ENCODE measurements at regions not wholly inside any gene's neighbourhood (a gene's known extent, or its start where the extent isn't known, plus 50 kb on each side); places are given as distances from the start of the nearest gene placed in this dataset.
"Not testable (repeated sequence)": the region's sequence is repeated elsewhere in the genome, so short reads cannot be mapped to it uniquely, and the experiment has no call there.

DNA sequence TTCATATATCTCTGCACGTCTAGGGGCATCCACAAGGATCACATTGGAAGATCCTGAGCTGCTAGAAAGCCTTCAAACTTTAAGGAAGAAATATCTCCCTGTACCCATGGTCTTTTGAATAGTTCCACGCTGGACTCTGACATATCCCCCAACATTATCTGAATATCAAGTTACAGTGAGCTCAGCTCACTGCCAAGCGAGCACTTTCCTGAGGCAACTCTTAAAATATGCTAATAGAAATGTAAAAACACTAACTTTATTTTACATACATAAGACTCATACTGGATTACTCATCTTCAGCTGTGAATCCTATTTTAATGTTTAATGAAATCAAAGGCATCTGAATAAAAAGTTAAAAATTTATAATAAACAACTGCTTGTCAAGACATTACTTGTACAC, 420.2 kb upstream of the CCDC54 start:
- no peak overlapping the region for H3K27ac ChIP-seq
- TF ChIP-seq, protein P1, sequence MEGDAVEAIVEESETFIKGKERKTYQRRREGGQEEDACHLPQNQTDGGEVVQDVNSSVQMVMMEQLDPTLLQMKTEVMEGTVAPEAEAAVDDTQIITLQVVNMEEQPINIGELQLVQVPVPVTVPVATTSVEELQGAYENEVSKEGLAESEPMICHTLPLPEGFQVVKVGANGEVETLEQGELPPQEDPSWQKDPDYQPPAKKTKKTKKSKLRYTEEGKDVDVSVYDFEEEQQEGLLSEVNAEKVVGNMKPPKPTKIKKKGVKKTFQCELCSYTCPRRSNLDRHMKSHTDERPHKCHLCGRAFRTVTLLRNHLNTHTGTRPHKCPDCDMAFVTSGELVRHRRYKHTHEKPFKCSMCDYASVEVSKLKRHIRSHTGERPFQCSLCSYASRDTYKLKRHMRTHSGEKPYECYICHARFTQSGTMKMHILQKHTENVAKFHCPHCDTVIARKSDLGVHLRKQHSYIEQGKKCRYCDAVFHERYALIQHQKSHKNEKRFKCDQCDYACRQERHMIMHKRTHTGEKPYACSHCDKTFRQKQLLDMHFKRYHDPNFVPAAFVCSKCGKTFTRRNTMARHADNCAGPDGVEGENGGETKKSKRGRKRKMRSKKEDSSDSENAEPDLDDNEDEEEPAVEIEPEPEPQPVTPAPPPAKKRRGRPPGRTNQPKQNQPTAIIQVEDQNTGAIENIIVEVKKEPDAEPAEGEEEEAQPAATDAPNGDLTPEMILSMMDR (IDR thresholded peaks at IDR 0.05): no peak
- no peak for TF ChIP-seq ZFX (IDR thresholded peaks at IDR 0.05; ENCODE audit: borderline replicate concordance)

DNA sequence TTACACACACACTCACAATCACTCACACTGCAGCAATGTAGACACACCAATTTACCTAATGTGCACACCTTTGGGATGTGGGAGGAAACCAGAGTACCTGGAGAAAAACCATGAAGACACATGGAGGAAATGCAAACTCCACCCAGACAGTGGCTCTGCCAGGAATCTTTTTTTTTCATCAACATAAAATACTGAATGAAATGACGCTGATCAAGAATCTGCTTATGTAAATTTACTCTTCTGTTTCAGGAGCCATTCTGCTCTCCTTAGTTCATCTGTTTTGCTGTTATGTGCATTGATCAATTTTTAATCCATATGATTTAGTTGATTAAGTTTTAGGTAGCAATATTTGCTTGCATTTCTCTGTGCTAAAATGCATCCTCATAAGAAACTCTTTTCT, 414.2 kb upstream of the CCDC54 start:
- TF ChIP-seq, protein P1 (IDR thresholded peaks at IDR 0.05): no peak
- no peak for TF ChIP-seq ZFX (IDR thresholded peaks at IDR 0.05; ENCODE audit: borderline replicate concordance)
- H3K27ac ChIP-seq: peak overlapping the region; percentile 70

DNA sequence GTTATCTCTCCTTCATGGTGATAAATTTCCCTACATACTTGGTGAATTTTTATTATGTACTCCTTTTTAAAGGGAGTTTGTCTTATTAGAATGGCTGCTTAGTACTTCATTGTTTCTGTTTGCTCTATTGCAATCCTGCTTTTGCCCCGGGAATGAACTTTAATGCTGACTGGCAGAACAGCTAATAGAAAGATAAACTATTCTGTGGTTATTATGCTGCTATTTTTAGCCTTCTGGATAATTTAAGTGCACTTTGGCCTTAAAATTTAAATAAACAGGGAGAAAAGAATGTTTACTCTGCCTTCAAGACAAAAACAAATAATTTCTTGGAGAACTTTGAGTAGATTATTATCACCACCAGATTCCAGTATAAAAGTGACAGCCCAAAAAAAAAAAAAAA, 413.8 kb upstream of the CCDC54 start:
- H3K27ac ChIP-seq: peak overlapping the region; percentile 70
- TF ChIP-seq, protein P1 (IDR thresholded peaks at IDR 0.05): no peak
- TF ChIP-seq ZFX (IDR thresholded peaks at IDR 0.05; ENCODE audit: borderline replicate concordance): no peak

DNA sequence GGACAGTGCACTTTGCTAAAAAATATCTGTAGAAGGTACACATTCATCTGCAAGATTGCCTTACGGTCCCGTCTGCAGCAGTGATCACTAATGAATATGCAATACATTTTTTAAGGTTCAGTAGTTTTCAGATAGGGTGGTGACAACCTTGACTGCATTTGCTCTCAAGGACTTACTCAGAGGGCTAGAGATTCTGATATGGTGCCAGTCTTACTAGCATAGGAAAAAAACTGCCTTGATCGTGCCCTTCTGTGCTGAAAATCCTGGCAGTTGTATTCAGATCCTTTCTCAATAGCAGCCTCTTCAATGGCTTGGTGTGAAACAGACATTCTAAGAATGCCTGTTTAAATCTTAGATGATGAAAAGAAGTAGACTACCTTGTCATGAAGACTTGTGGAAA, 411.9 kb upstream of the CCDC54 start:
- TF ChIP-seq, protein P1 (IDR thresholded peaks at IDR 0.05): no peak
- no peak for TF ChIP-seq ZFX (IDR thresholded peaks at IDR 0.05; ENCODE audit: borderline replicate concordance)
- no peak overlapping the region for H3K27ac ChIP-seq

DNA sequence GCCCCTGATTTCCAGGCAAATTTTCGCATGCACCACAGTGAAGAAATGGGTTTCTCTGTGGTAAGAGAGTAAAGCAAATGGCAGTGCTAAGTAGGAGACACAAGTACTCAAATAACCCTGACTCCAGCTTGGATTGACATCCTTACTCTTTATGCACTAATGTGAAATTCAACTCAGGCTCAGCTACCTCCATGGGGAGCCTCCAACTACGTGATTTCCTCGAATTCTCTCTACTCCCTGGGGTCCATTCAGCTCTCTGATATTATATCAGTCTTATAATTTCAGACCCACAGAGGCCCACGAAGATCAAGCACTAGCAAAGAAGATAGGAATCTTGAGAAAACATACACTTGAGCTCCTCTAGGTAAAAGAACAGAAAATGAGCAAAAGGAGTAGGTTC, 407.6 kb upstream of the CCDC54 start:
- no peak overlapping the region for H3K27ac ChIP-seq
- TF ChIP-seq ZFX (IDR thresholded peaks at IDR 0.05; ENCODE audit: borderline replicate concordance): no peak
- TF ChIP-seq, protein P1 (IDR thresholded peaks at IDR 0.05): no peak

DNA sequence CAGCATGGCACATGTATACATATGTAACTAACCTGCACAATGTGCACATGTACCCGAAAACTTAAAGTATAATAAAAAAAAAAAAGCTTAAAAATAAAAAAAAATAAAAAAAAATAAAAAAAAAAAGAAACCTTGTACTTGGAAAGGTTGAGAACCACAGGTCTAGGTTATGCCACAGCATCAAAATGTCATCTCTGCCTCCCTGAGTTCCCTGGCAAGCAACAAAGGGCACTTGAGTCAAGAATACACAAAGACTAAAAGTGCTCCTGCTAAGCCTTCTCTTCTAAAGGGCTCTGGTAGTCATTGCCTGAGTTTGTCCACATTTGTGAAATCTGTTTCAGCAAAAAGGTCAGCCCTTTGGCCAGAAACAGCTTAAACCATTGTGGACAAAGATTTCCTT, 395.8 kb upstream of the CCDC54 start:
- H3K27ac ChIP-seq: no peak overlapping the region
- TF ChIP-seq, protein P1 (IDR thresholded peaks at IDR 0.05): no peak
- TF ChIP-seq ZFX (IDR thresholded peaks at IDR 0.05; ENCODE audit: borderline replicate concordance): no peak

DNA sequence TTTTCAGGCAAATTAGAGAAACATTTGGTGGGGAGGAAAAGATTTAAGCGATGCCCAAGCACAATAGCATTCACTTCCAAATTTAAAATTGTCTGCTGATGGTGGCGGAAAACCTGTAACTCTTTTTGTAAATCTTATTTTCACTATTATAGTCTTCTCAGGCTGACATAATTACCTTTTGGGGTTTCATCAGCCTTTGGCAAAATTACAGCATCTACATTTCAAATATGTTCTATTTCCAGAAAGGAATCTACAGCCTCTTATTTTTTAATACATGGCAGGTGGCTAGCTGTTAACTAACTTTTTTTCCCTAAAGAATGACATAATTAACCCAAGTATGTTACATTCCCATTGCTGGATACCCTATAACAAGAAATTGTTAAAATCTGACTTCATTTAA, 391.5 kb upstream of the CCDC54 start:
- TF ChIP-seq ZFX (IDR thresholded peaks at IDR 0.05; ENCODE audit: borderline replicate concordance): no peak
- TF ChIP-seq, protein P1 (IDR thresholded peaks at IDR 0.05): no peak
- H3K27ac ChIP-seq: no peak overlapping the region

DNA sequence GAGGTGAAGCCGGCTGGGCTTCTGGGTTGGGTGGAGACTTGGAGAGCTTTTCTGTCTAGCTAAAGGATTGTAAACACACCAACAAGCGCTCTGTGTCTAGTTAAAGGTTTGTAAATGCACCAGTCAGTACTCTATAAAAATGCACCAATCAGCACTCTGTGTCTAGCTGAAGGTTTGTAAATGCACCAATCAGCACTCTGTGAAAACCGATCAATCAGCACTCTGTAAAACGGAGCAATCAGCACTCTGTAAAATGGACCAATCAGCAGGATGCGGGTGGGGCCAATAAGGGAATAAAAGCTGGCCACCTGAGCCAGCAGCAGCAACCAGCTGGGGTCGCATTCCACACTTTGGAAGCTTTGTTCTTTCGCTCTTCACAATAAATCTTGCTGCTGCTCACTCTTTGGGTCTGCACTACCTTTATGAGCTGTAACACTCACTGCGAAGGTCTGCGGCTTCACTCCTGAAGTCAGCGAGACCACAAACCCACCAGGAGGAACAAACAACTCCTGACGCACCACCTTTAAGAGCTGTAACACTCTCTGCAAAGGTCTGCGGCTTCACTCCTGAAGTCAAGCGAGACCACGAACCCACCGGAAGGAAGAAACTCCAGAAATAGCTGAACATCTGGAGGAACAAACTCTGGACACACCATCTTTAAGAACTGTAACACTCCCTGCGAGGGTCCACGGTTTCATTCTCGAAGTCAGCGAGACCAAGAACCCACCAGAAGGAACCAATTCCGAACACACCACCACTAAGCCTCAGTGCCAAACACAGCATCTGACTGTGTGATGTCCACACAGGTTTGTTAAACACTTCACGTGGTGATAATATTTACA, 378.2 kb upstream of the CCDC54 start:
- not testable (repeated sequence) for H3K27ac ChIP-seq

Data from 22Rv1 (cell line).